ENCODE measurements at regions not wholly inside any gene's neighbourhood (a gene's known extent, or its start where the extent isn't known, plus 50 kb on each side); places are given as distances from the start of the nearest gene placed in this dataset.

DNA sequence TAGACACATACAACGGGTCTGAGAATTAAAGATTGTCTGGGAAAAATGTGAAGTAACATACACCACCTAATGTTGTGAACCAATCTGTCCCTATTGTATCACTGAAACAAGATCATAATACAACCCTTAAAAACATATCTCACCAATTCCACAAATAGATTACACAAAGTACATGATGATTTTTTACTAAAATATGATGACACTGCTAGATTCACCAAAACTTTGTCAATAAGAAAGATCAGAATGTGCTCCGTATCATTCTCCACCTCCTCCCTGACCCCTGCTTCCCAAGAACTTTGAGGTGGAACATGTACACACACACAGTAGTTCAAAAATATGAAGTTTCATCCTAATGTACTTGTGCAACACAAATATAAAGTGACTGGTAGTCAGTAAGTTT lies 862.0 kb downstream of the PCDH18 start:
- DNase-seq (ENCODE audit: low read depth), result no peak

DNA sequence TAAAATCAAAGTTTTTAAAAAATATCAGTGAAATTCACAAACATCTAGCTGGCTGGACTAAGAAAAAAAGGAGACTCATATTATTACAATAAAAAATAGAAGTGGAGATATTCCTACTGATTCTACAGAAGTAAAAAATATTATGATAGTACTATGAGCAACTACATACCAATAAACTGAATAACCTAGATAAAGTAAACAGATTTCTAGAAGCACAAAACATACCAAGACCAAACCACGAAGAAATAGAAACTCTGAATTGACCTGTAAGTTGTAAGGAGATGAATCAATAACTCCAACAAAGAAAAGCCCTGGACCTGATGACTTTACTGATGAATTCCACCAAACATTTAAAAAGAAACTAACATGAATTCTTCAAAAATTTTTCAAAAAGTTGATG lies 867.3 kb downstream of the PCDH18 start:
- peak; percentile 3 for DNase-seq (ENCODE audit: low read depth)

DNA sequence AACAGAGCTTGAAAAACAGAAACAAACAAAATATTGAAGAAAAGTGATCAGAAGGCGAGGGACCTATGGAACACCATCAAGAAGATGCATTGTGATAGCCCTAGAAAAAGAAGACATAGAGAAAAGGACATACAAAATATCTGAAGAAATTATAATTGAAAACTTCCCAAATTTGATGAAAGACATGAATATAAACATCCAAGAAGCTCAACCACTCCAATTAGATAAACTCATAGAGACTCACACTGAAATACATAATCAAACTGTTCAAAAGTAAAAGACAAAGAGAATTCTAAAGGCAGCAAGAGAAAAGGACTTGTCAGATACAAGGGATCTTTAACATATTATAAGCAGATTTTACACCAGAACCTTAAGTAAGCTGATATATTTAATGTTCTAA lies 869.8 kb downstream of the PCDH18 start:
- DNase-seq (ENCODE audit: low read depth), result no peak

DNA sequence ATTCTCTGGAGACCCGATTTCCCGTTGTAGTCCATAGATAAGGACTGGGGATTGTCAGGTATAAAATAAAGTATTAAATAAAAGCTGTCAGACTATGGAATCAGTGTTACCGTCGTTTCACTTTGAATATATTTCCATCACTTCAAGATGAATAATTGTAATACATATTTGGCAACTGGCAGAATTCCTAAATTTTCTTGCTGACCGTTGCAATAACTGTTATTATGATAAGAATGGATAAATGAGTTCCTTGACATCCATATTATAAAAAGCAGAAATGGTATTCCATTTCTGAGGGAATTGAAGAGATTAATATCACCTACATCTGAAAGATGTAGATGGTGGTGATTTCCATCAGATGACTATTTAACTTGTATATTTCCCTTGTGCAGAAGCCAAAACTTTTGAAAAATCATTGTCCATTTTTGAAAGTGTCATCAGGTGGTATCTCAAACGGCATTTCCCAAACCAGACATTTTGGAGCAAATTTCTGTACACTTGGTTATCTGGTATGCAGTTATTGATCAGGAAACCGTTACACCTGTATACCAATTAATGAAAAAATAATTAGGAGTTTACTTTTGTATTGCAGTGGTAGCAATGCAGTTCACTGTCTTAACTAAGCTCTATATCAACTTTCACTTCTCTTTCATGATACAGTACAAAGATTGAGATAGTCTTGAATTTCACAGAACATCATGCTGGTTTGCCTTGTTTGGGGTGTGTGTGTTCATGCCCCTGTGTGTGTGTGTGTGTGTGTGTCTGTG lies 878.5 kb downstream of the PCDH18 start:
- no peak for DNase-seq (ENCODE audit: low read depth)

DNA sequence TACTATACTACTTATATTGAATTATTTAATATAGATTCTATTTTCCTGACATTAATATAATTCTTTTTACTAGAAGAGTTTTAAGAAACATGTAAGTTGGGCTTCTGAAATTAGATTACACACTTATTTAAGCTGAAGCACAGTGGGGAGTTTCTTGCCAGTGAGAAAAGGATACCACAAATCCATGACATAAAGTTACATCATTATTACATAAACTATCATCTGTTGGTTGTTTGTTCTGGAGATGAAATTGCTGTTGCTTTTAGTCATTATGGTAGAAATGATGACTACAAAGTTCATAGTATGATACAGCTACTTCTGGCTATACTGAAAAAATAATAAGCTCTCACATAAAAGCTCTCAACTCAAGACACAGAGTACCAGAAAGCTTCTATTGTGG lies 880.4 kb downstream of the PCDH18 start:
- no peak for DNase-seq (ENCODE audit: low read depth)

DNA sequence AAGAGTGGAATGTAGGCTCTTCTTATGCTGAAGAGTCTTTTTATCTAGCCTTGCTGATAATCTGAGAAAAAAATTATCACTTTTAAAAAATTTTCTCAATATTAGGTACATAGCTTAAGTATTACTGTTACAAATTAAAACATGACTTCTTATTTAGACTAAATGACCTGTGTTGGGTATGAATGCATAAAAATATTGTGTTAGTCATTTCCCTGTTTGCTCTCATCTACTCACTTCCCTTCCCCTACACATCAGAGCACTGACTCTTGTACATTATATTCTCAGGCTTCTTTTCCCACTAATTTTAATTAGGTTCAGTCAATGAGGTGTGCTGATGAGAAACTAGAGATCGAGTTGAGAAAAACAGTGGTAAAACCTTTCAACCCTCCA lies 881.0 kb downstream of the PCDH18 start:
- DNase-seq (ENCODE audit: low read depth), result no peak

DNA sequence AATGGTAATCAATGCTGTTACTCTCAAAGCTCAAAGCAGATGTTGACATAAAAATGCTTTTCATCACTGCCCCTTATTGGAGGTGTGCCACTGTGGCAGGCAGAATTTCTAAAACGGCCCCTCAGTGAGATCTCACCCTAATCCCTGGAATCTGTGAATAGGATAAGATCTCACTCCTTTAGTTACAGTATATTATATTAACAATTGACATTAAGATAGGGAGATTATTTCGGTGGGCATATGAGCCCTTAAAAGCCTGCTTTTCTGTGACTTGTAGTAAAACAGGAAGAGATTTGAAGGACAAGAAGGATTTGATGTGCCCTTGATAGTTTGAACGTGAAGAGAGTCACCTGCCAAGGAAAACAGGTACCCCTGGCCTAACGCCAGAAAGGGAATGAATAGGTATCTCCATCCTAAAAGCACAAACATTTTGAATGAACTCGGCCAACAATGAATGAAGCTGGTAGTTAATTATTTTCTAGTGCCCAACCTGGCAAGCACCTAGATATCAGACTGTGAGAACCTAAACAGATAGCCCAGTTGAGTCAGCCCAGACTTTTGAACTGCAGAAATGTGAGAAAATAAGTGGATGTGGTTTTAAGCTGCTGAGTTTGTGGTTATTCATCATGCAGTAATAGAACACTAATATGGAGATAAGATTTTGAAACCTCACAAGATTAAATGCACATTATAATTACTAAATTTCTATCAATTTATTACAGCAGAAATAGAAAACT lies 881.6 kb downstream of the PCDH18 start:
- DNase-seq (ENCODE audit: low read depth), result peak; percentile 27

DNA sequence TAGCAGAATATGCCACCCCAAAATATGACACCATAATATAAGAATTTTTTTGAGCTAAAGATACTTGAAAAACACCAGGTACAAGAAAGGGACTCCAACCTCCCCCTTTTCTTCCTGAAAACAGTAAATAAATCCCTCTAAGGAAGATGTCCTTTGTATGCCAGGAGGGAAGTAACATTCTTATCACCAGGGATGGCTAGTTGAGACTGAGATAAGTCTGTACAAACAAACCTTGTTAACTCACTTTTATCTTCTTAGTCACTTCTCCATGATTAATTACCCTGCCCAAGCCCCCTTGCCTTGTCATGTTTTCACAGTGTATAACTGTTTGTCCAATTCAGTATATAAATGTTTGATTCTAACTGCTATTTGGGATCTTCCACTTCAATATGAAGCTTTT lies 888.0 kb downstream of the PCDH18 start:
- DNase-seq (ENCODE audit: low read depth), result no peak

DNA sequence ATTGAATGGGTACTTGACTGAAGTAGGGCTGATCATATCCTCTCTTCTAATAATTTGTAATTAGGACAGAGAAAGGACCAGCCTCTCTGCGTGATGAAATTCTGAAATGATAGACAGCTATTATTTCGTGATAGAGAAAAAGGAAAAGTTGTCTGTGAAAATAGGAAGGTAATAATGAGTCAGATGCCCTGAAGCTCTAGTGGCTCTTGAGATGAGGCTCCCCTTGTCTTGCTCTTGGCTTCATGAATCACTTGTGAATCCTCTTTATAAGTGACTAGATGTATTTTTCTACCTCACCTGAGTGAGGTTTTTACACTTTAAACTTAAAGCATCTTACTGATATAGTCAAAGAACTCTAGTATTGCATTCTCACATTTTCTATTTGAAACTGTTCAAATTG lies 888.9 kb downstream of the PCDH18 start:
- DNase-seq (ENCODE audit: low read depth), result no peak

DNA sequence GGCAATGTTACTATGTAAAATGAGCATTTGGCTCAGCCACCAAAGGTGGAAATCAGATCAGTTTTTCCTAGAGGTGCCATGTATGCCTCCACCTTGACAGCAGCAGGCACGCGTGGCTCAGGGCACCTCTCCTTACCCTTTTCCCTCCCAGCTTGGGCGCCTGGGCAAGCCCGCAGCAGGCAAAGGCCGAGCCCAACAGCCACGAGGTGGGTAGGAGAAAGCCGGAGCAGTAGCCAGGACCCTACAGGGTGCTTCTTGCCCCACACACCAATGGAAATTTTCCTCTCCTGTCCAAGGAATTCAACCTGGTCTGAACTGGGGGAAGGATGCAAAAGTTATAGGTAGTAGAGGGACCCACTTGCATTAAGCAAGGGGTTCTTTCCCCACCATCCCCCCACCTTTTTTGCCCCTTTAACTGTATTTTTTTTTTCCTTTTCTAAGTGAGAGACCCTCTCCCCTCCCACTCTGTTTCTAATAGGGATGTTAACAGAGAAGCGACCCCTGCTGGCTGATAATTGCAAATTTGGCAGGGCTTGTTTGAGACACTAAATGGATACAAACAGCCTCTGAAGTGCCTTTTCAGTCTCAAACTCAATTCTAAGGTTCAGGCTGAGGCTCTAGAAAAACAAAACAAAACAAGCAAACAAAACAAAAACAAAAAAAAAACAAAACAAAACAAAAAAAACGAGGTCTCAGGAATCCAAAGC lies 895.1 kb downstream of the PCDH18 start:
- DNase-seq (ENCODE audit: low read depth), result peak; percentile 2

DNA sequence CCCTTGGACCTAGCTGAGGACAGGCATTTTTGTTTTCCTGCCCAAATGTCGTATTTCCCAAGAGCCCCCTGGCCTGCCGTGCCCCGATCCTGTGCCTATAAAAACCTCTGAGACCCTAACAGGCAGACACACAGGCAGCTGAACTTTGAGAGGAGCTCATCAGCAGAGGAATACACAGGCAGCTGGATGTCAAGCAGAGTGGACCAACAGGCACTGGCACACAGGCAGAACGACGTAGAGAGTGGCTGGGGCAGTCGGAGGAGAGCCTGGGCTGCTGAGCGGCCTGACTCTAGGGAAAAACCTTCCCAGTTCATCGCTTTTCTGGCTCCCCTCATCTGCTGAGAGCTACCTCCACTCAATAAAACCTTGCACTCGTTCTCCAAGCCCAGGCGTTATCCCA lies 896.1 kb downstream of the PCDH18 start:
- DNase-seq (ENCODE audit: low read depth), result no peak

DNA sequence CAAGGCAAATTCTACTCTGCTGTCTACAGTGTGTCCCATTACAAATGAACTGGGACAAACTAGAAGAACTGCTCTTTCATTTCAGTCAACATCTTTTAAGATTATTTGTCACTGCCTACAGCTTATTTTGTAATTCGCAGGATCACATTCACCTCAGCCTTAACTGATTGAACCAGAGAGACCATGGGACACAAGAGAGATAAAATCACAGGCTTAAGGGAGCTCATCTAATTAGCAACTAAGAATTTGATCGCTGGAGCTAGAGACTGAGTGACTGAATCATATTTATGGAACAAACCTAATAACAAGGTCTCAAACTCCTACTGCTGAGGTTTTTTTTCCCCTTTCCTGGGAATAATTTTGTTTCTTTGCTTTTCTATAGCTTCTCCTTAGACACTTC lies 898.2 kb downstream of the PCDH18 start:
- no peak for DNase-seq (ENCODE audit: low read depth)

DNA sequence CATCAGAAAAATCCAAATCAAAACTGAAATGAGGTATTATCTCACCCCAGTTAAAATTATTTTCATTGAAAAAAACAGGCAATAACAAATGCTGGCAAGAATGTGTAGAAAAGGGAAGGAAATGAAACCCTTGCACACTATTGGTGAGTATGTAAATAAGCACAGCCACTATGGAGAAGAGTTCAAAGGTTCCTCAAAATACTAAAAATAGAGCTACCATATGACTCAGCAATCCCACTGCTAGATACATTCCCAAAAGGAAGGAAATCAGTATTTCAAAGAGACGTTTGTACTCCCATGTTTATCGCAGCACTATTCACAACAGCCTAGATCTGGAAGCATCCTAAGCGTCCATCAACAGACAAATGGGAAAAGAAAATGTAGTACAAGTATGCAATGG lies 932.4 kb downstream of the PCDH18 start:
- DNase-seq (ENCODE audit: low read depth), result no peak

DNA sequence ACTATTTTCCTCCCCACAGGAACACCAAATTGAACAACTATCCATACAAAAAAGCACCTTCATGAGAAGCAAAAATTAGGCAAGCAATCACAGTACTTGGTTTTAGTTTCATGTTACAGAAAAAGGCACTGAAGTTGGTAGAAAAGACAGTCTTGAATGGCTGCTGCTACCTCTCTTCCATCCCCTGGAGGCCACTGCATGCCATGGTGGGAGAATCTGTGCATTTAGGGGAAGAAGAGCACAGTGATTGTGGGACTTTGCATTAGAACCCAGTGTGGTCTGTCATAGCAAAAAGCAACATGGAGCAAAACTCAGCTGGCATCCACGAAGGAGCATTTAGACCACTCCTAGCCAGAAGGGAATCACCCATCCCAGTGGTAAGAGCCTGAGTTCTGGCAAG lies 941.9 kb downstream of the PCDH18 start:
- DNase-seq (ENCODE audit: low read depth), result no peak

DNA sequence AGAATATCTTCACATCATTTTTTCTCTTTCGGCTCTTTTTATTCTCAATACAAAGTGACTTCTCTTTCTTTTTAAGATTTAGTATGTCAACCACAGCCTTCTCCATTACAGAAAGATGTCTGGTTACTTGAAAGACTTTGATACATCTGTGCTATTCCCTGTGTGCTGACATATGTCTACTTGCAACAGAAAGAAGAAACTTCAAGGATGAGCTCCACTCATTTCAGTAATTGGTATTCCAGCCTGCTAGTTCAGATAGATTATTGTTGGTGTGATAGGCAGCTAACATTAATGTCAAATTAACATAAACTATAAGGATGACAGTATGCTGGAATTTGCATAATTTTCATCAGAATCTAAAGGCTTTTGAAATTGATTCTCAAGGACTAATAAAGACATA lies 948.7 kb downstream of the PCDH18 start:
- no peak for DNase-seq (ENCODE audit: low read depth)

DNA sequence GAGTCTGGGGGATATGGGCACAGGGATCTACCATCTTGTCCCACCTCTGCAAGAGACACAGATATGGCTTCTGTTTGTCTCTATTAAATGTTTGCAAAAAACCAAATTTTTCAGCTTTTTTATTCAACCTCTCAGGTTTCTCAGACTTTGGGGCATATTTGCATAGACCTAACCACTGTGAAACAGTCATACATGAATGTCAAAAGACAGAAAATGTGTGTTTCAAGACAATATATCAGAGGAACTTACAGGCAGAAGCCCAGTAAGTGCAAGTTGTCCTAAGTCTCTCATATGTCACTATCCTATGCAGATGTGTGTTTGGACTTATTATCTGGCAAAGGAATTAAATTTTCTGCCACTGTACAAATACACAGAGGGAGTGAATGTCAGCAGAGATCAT lies 951.2 kb downstream of the PCDH18 start:
- no peak for DNase-seq (ENCODE audit: low read depth)

DNA sequence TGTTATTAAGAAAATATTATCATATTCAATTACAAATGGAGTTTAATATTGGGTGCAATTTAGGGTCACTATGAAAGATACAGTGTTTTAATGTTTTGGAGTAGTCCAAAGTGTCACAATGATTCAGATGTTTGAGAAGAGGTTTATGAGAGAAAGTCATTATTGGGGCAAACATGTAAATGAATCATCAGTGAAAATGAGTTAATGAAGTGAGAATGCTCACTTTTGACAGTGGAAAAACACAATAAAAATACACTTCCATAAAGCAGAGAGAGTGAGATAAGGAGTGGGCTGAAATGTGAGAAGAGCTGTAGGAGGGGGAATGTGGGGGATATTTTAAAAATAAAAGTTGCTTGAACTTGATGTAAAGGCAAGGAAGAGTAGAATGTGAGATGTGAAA lies 957.1 kb downstream of the PCDH18 start:
- no peak for DNase-seq (ENCODE audit: low read depth)

DNA sequence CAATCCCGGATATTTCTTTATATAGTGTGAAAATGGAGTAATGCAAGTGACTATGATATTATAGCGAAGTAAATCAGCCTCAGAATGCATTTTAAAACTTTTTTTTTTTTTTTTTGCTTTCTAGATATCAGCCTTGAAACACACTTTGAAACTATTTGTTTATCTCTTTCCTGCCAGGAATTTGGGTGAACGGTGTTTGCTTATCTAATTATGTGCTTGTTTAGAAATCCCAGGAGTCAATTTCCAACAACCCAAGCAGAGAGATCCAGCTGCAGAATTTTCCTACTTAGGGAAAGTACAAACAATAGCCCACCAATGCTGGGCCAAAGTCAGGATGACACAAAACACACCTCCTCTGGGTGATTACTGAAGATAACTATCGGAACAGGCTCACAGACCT lies 958.8 kb downstream of the PCDH18 start:
- no peak for DNase-seq (ENCODE audit: low read depth)

DNA sequence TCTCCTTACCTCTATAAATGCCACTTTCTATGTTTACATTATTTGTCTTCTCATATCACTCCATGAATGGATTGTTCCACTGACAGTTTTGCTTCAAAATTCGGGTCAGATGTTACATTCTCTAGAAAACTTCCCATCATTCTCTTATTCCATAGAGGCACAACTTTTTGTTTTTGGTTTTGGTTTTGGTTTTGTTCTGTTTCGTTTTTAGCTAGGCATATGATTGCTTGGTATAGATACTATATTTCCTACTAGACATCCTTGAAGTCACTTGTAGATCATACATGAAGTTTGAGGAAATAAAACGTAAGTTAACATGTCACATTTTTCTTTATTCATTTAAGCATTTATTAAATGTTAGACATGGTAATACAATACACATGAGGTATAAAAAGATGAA lies 961.0 kb downstream of the PCDH18 start:
- no peak for DNase-seq (ENCODE audit: low read depth)

DNA sequence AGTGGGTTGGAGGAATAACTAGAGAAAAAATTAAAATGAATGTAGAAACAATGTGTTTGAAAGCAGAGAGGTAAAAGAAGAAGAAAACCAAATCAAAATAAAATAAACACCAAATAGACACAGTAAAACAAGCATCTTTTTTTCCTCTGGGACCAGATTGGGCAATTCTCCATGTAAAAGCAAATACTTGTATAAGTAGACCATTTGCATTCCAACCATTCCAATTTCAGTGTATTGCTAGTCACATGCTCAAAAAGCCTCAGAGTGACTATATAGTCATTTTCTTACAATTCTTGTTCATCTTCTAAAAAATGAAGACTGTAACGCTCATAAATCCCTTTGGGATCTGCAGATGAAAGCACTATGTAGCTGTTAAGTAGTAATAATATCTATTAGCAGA lies 969.5 kb downstream of the PCDH18 start:
- no peak for DNase-seq (ENCODE audit: low read depth)

DNA sequence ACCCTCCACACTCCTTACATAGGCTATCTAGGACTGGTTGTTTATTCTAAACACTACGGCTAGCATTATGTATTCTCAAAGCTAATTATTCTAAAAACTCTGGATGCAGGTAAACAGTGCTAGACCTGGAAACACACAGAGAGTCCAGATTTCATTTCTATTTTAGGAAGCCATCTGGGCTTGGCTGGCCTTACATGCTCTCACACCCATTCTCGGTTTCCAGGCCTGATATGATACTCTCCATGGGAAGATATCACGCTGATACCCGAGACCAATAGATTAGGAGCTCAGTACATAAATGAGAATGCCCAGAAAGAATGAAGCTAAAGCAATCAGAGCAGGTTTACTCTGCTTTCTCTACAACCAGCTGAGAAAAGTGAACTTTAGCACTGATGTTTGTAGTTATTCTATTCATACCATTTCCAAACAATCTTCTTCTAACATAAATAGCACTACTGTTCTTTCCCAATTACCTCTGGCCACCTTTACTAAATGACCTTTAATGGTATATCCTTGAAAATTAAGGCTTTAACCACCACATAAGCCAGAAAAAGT lies 973.3 kb downstream of the PCDH18 start:
- DNase-seq (ENCODE audit: low read depth), result no peak

DNA sequence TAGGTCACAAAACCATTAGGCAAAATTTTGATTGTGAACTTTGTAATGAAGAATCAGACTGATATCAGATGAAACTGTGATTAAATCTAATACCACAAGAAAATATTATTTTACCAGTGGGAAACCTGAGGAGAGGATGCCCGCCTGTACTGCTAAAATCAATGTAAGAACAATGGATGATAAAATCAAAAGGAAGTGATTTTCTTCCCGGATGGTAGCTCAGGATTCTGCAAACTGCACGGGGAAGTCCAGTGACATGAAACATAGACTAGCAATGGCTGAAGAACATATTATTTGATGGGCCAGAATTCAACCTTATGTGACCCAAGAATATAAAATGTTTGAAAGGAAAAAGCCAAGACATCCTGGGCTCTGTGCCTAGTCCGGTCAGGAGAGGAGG lies 974.9 kb downstream of the PCDH18 start:
- no peak for DNase-seq (ENCODE audit: low read depth)

DNA sequence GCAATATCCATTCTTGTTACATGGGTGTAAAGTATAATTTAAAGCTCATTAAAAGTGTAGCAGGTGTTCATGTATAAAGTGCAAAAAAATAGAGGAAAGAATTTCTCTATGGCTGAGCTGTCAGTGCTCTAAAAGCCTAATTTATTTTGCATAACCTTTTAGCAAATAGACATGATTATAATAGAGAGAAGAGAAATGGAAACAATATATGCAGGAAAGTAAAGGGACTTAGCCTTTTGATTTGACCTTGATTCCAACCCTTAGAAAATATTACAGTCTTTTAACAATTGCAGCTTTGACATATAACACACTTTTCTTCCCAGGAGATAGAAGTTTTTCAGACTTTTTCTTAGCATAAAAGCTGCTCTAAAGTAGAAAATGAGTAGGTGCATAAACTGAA lies 978.3 kb downstream of the PCDH18 start:
- DNase-seq (ENCODE audit: low read depth), result no peak

Data from M059J (cell line).